MM.1S (cell line): ENCODE measurements at regions not wholly inside any gene's neighbourhood (a gene's known extent, or its start where the extent isn't known, plus 50 kb on each side); places are given as distances from the start of the nearest gene placed in this dataset.

Experiments
- DNase-seq: peaks from one replicate; pipeline ENCODE4 v3.0.0-alpha.2; 2015
- H2AFZ ChIP-seq: fragments of 300-600 bp; sonication (generic); 2 replicates; pipeline ENCODE4 v1.6.0; 2016; ENCODE audit warnings: antibody characterized with exemption, low read length
- H3F3A ChIP-seq: fragments of 300-600 bp; sonication (generic); 2 replicates; pipeline ENCODE4 v1.6.1; 2016; ENCODE audit warnings: mild to moderate bottlenecking, antibody characterized with exemption, low read length, moderate library complexity, mixed read lengths; ENCODE audit not compliant: insufficient read depth
- H3K27ac ChIP-seq: fragments of 300-600 bp; sonication (generic); 2 replicates; pipeline ENCODE4 v1.5.1; 2016; ENCODE audit warnings: mild to moderate bottlenecking, low read length
- H3K27me3 ChIP-seq: fragments of 300-600 bp; sonication (generic); replicated peaks from 2 replicates; pipeline ENCODE4 v1.6.0; 2016; ENCODE audit warnings: low read length; ENCODE audit not compliant: insufficient read depth
- H3K36me3 ChIP-seq: fragments of 300-600 bp; sonication (generic); replicated peaks from 2 replicates; pipeline ENCODE4 v1.6.1; 2016; ENCODE audit warnings: mild to moderate bottlenecking, low read length, mixed read lengths; ENCODE audit not compliant: insufficient read depth
- H3K4me1 ChIP-seq: fragments of 300-600 bp; sonication (generic); 2 replicates; pipeline ENCODE4 v1.6.1; 2016; ENCODE audit warnings: low read length, mixed read lengths
- H3K4me2 ChIP-seq: fragments of 300-600 bp; sonication (generic); 2 replicates; pipeline ENCODE4 v1.6.0; 2016; ENCODE audit warnings: low read depth, low read length
- H3K4me3 ChIP-seq: fragments of 300-600 bp; sonication (generic); 2 replicates; pipeline ENCODE4 v1.5.1; 2016; ENCODE audit warnings: low read length, mixed read lengths
- H3K79me2 ChIP-seq: fragments of 300-600 bp; sonication (generic); 2 replicates; pipeline ENCODE4 v1.6.1; 2016; ENCODE audit warnings: mixed run types, low read length, mixed read lengths
- H3K9ac ChIP-seq: fragments of 300-600 bp; sonication (generic); 2 replicates; pipeline ENCODE4 v1.6.1; 2016; ENCODE audit warnings: low read length, mixed read lengths
- H3K9me2 ChIP-seq: fragments of 300-600 bp; sonication (generic); replicated peaks from 2 replicates; pipeline ENCODE4 v1.6.1; 2016; ENCODE audit warnings: mild to moderate bottlenecking, low read length, mixed read lengths; ENCODE audit not compliant: insufficient read depth
- H3K9me3 ChIP-seq: fragments of 300-600 bp; sonication (generic); replicated peaks from 2 replicates; pipeline ENCODE4 v1.6.1; 2016; ENCODE audit warnings: mild to moderate bottlenecking, low read length, mixed read lengths; ENCODE audit not compliant: insufficient read depth
- H4K20me1 ChIP-seq: fragments of 300-600 bp; sonication (generic); 2 replicates; pipeline ENCODE4 v1.6.1; 2016; ENCODE audit warnings: mild to moderate bottlenecking, low read length, moderate library complexity, mixed read lengths; ENCODE audit not compliant: insufficient read depth
- CTCF ChIP-seq: fragments of 300-600 bp; sonication (generic); IDR thresholded peaks from 2 replicates; pipeline ENCODE4 v1.5.1; 2016; ENCODE audit warnings: antibody characterized with exemption, low read length, mixed read lengths
- EZH2 ChIP-seq: fragments of 300-600 bp; sonication (generic); optimal IDR thresholded peaks from 2 replicates; pipeline ENCODE3; 2017; ENCODE audit warnings: low read depth, mild to moderate bottlenecking, antibody characterized with exemption, low read length, mixed read lengths
- EZH2phosphoT487 ChIP-seq: fragments of 300-600 bp; sonication (generic); IDR thresholded peaks from 2 replicates; pipeline ENCODE4 v1.6.1; 2018; ENCODE audit warnings: antibody characterized with exemption, low read length

- DNase-seq = no peak
- Histone ChIP-seq H3K9me2 (no peaks in the 10 kb centered on the region), H3F3A (no peaks in the 10 kb centered on the region), H3K9me3 (no peaks in the 10 kb centered on the region), H3K79me2 (no peaks in the 10 kb centered on the region), H3K9ac (no peak overlapping the region), H3K4me3 (no peak overlapping the region), H3K4me1 (peaks cover 7% of the 10 kb centered on the region; the same call in 1 of the 2 replicates), H3K4me2 (no peak overlapping the region), H3K27ac (no peak overlapping the region), H2AFZ (no peak overlapping the region), H4K20me1 (no peaks in the 10 kb centered on the region), H3K36me3 (no peaks in the 10 kb centered on the region), H3K27me3 (no peaks in the 10 kb centered on the region)
- TF ChIP-seq CTCF = no peak
- TF ChIP-seq EZH2 = no peak
- TF ChIP-seq EZH2phosphoT487 = no peak
Measured at GRCh38 chr4:138030375-138030774, 211.8 kb downstream of the SLC7A11 start.

- H3K79me2 ChIP-seq = no peaks in the 10 kb centered on the region
- no peaks in the 10 kb centered on the region for H3F3A ChIP-seq
- no peaks in the 10 kb centered on the region for H3K9me3 ChIP-seq
- H3K27ac ChIP-seq = no peak overlapping the region
- no peak overlapping the region for H2AFZ ChIP-seq
- no peaks in the 10 kb centered on the region for H3K27me3 ChIP-seq
- TF ChIP-seq EZH2 = no peak
- no peak for TF ChIP-seq CTCF
- TF ChIP-seq EZH2phosphoT487 = no peak
- no peaks in the 10 kb centered on the region for H3K9me2 ChIP-seq
- no peak overlapping the region for H3K4me3 ChIP-seq
- H3K36me3 ChIP-seq = no peaks in the 10 kb centered on the region
- H4K20me1 ChIP-seq = no peaks in the 10 kb centered on the region
- no peak overlapping the region for H3K4me2 ChIP-seq
- no peak overlapping the region for H3K9ac ChIP-seq
- no peaks in the 10 kb centered on the region for H3K4me1 ChIP-seq
- DNase-seq = no peak
Measured at GRCh38 chr4:138028923-138029322, 213.2 kb downstream of the SLC7A11 start.

- TF ChIP-seq CTCF (no peak), EZH2phosphoT487 (no peak), EZH2 (no peak)
- Histone ChIP-seq H3K27me3 (no peaks in the 10 kb centered on the region), H3K36me3 (no peaks in the 10 kb centered on the region), H3K27ac (no peak overlapping the region), H3K4me2 (no peak overlapping the region), H3K9me3 (no peaks in the 10 kb centered on the region), H3K9ac (no peak overlapping the region), H3K4me1 (no peaks in the 10 kb centered on the region), H3K9me2 (no peaks in the 10 kb centered on the region), H3F3A (no peaks in the 10 kb centered on the region), H3K4me3 (no peak overlapping the region), H3K79me2 (no peaks in the 10 kb centered on the region), H2AFZ (no peak overlapping the region), H4K20me1 (no peaks in the 10 kb centered on the region)
- DNase-seq = no peak
Measured at GRCh38 chr4:138021139-138021830, 220.9 kb downstream of the SLC7A11 start.
